ENCODE measurements at regions not wholly inside any gene's neighbourhood (a gene's known extent, or its start where the extent isn't known, plus 50 kb on each side); places are given as distances from the start of the nearest gene placed in this dataset.
A peak's percentile ranks its signal among the peaks of the same experiment; 100 is the strongest.
"Not testable (repeated sequence)": the region's sequence is repeated elsewhere in the genome, so short reads cannot be mapped to it uniquely, and the experiment has no call there.

GRCh38 chr4:9702019-9702418, 79.4 kb upstream of the DRD5 start:
- not testable (repeated sequence) for DNase-seq (ENCODE audit: extremely low read depth in 1 of 2, low read depth in 1 of 2)

- not testable (repeated sequence) for DNase-seq (ENCODE audit: extremely low read depth in 1 of 2, low read depth in 1 of 2)
These were observed 78.7 kb upstream of the DRD5 start for GRCh38 chr4:9702696-9703095.

DNA sequence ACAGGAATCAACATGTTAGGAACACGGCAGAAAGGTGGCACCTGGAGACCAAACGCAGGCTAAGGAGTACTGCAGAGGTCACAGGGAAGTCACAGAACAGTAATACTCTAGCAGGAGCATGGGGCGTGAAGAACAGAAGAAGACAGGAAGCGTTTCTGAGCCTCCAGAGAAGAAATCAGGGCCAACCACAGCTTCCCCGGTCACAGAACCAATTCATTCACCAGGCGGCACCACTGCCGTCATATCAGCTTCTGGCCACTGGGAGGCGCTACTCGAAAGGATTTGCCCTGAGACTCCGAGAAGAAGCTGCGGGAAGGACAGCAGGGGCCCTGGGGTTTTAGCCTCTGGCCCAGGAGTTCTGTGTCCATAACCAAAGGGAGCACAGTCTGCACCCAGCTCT, 78.0 kb upstream of the DRD5 start:
- peak; percentile 37 to 43 for DNase-seq (ENCODE audit: extremely low read depth in 1 of 2, low read depth in 1 of 2)

- DNase-seq (ENCODE audit: extremely low read depth in 1 of 2, low read depth in 1 of 2): not testable (repeated sequence)
These were observed 77.3 kb upstream of the DRD5 start for GRCh38 chr4:9704126-9704525.

DNA sequence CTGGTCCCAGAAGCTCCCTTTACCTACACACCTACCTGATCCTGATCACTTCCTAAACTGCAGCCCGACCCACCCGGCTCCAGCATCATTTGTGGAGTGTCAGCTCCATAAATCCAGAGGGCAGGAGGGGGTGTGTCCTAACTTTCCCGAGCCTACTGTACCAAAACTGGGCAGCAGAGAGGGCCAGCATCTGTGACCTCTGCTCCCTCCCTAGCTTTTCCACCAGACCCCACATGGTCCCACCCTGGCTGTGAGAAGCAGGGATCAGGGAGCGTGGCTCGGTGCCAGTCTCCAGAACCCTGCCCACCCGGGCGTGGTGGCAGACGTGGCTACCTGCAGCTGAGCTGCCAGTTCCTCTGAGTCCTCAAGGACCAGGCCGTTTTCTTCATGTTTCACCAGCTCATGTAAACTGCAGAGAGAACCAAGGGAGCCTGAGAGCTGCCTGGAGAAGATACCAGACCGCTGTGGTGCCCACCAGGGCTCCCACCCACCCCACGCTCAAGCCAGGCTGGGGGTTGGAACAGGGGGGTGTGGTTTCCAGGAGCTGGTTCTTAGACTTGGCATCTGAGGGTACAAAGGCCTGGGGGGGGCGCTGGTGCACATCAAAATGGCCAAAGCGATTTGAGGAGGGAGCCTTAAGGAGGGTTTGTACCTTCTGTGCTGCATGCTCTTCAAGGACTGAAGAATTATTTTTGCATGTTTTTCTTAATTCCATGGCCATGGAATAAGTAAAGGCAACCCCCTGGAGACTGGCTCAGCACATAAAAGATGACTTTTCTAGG, 76.7 kb upstream of the DRD5 start:
- DNase-seq (ENCODE audit: extremely low read depth in 1 of 2, low read depth in 1 of 2): no peak

DNA sequence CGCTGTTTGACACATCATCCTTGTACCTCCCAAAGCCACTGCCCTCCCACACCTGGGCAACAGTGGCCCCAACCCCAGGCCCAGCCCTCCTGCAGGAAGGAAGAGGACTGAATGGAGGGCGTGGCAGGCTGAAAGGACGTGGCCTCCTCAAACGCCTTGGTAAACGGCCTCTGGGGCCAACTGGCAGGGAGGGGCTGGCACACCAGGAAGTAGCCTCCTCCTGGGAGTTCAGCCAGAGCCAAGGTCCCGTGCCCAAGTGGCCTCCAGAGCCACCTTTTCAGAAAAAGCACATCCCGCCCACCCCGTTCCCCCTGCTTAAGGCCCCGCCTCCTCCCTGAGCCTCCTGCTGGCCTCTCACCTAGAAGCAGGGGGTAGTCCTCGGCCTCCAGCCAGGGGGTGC, 74.2 kb upstream of the DRD5 start:
- not testable (repeated sequence) for DNase-seq (ENCODE audit: extremely low read depth in 1 of 2, low read depth in 1 of 2)

DNA sequence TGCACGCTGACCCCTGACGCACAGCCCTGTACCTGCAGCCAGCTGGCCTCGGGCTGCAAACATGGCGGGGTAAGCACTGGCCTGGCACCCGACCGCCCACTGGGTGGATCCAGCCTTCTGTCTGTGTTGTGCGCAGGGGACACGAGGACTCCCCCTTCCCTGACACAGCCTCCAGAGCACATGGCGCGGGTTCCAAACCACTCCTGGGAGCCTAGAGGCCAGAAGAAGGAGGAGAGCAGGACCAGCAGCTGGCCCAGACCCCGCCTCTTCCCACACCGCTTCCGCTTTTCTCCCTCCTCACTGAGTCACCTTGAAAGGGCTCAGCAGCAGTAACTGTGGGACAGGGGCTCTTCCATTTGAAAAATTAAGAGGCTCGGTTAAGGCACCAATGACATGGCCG, 73.5 kb upstream of the DRD5 start:
- DNase-seq (ENCODE audit: extremely low read depth in 1 of 2, low read depth in 1 of 2): not testable (repeated sequence)

- no peak for DNase-seq (ENCODE audit: extremely low read depth in 1 of 2, low read depth in 1 of 2)
These were observed 71.7 kb upstream of the DRD5 start for GRCh38 chr4:9709724-9710123.

GRCh38 chr4:9715271-9715670, 66.2 kb upstream of the DRD5 start:
- DNase-seq (ENCODE audit: extremely low read depth in 1 of 2, low read depth in 1 of 2): not testable (repeated sequence)

- DNase-seq (ENCODE audit: extremely low read depth in 1 of 2, low read depth in 1 of 2): no peak
These were observed 65.3 kb upstream of the DRD5 start for GRCh38 chr4:9716093-9716492.

DNA sequence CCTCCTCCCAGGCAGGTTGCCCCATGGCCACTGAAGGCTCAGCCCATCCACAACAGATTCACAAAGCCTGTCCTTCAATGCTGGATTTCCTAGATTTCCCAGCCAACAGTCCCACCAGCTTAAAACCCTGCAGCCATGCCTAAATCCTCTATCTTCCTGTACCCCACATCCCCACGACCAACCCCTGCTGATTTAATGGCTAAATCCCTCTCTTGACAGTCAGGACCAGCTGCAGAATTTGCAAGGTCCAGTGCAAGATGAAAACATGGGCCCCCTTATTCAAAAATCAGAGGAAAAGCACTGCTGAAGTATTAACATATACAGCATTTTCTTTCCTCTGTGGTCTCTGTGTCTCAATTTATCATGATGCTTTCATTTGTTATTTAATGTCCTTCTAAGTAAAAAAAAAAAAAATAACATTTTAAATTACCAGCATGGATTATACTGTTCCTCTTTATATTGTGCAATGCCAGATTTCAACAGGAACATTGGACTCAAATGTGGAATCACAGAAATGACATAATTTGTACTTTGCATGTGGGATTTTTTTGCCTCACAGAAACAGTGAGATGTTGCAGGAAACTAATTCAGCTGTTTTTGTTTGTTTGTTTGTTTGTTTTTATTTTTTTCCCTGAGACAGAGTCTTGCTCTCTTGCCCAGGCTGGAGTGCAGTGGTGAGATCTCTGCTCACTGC, 63.0 kb upstream of the DRD5 start:
- DNase-seq (ENCODE audit: extremely low read depth in 1 of 2, low read depth in 1 of 2): not testable (repeated sequence)

- DNase-seq (ENCODE audit: extremely low read depth in 1 of 2, low read depth in 1 of 2): not testable (repeated sequence)
These were observed 59.3 kb upstream of the DRD5 start for GRCh38 chr4:9722131-9722530.

Data from stimulated activated CD8-positive, alpha-beta memory T cell treated with anti-CD3 and anti-CD28 coated beads, Interleukin-7, amount 100 ng/mL, for 48 hours (primary cell).